SK-N-SH (cell line): ENCODE measurements at regions not wholly inside any gene's neighbourhood (a gene's known extent, or its start where the extent isn't known, plus 50 kb on each side); places are given as distances from the start of the nearest gene placed in this dataset.

ENCODE experiments used
- CTCF ChIA-PET: fragments of 300-600, 350-600 bp; formaldehyde crosslinking; extraction: SDS; loops from one replicate; lab custom pipeline; 2021; lab: Yijun Ruan, JAX
- POLR2A ChIA-PET: fragments of 350-600 bp; sonication (Branson Sonifier 250); formaldehyde crosslinking; extraction: SDS; loops from one replicate; lab custom pipeline; 2020; ENCODE audit warnings: antibody characterized with exemption, inconsistent platforms; lab: Yijun Ruan, JAX
- DNase-seq: peaks from one replicate; pipeline ENCODE4 v3.0.0; 2012
- H2AFZ ChIP-seq: fragments of 200-600 bp; sonication (generic); 2 replicates; pipeline ENCODE4 v1.8.1; 2016; ENCODE audit warnings: antibody characterized with exemption, mild to moderate bottlenecking, low read depth
- H3F3A ChIP-seq: fragments of 200-600 bp; sonication (generic); replicated peaks from 2 replicates; pipeline ENCODE3; 2016; ENCODE audit warnings: antibody characterized with exemption, mild to moderate bottlenecking; ENCODE audit not compliant: insufficient read depth
- H3K27ac ChIP-seq, 2 experiments: fragments of 200-500 bp in 1 of 2; fragments of 200-600 bp in 1 of 2; sonication (Bioruptor generic) in 1 of 2; sonication (generic), shearing (Covaris generic) in 1 of 2; 2 replicates each; pipeline versions ENCODE4 v1.5.1 to v1.6.1; 2014 to 2016; ENCODE audit warnings: low read depth in 2 of 2, inconsistent platforms in 1 of 2, low read length in 1 of 2, mild to moderate bottlenecking in 1 of 2, mixed read lengths in 1 of 2
- H3K27me3 ChIP-seq: fragments of 200-600 bp; sonication (generic), shearing (Covaris generic); 2 replicates; pipeline ENCODE4 v1.6.1; 2016; ENCODE audit warnings: mixed run types; ENCODE audit not compliant: insufficient read depth
- H3K36me3 ChIP-seq, 2 experiments: fragments of 200-500 bp in 1 of 2; fragments of 200-600 bp in 1 of 2; sonication (Bioruptor generic) in 1 of 2; sonication (generic) in 1 of 2; replicated peaks in 1 of 2; 2 replicates each; pipeline versions ENCODE3 to v1.5.1; 2014 to 2016; ENCODE audit warnings: low read length in 1 of 2, mild to moderate bottlenecking in 1 of 2; ENCODE audit not compliant: insufficient read depth in 2 of 2, control insufficient read depth in 1 of 2
- H3K4me1 ChIP-seq, 2 experiments: fragments of 200-500 bp in 1 of 2; fragments of 200-600 bp in 1 of 2; sonication (Bioruptor generic) in 1 of 2; sonication (generic), shearing (Covaris generic) in 1 of 2; 2 replicates each; pipeline versions ENCODE4 v1.5.1 to v1.6.1; 2014 to 2016; ENCODE audit warnings: low read depth in 1 of 2, low read length in 1 of 2, mixed run types in 1 of 2; ENCODE audit not compliant: insufficient read depth in 2 of 2, control insufficient read depth in 1 of 2
- H3K4me2 ChIP-seq: fragments of 200-600 bp; sonication (generic), shearing (Covaris generic); 2 replicates; pipeline ENCODE4 v1.6.1; 2017; ENCODE audit warnings: mixed run types
- H3K4me3 ChIP-seq, 2 experiments: fragments of 200-500 bp in 1 of 2; fragments of 200-600 bp in 1 of 2; sonication (Bioruptor generic) in 1 of 2; sonication (generic), shearing (Covaris generic) in 1 of 2; 2 replicates each; pipeline versions ENCODE4 v1.5.1 to v1.8.1; 2014 to 2016; ENCODE audit warnings: low read depth in 2 of 2, inconsistent platforms in 1 of 2, low read length in 1 of 2, mild to moderate bottlenecking in 1 of 2, mixed read lengths in 1 of 2, moderate library complexity in 1 of 2
- H3K79me2 ChIP-seq: fragments of 200-600 bp; sonication (generic); 2 replicates; pipeline ENCODE4 v1.8.1; 2017; ENCODE audit warnings: mild to moderate bottlenecking; ENCODE audit not compliant: insufficient read depth
- H3K9ac ChIP-seq: fragments of 200-600 bp; sonication (generic); 2 replicates; pipeline ENCODE4 v1.6.1; 2017; ENCODE audit warnings: mixed run types
- H3K9me2 ChIP-seq: fragments of 200-600 bp; sonication (generic); 2 replicates; pipeline ENCODE4 v1.6.1; 2017; ENCODE audit warnings: mixed run types
- H3K9me3 ChIP-seq: fragments of 200-600 bp; sonication (generic); 2 replicates; pipeline ENCODE4 v1.6.1; 2017; ENCODE audit warnings: mixed run types, mild to moderate bottlenecking, moderate library complexity
- H4K20me1 ChIP-seq: fragments of 200-600 bp; sonication (generic); 2 replicates; pipeline ENCODE4 v1.6.1; 2017; ENCODE audit warnings: mild to moderate bottlenecking, mixed run types; ENCODE audit not compliant: insufficient read depth
- CHD2 ChIP-seq: fragments of 150-350 bp; IDR thresholded peaks from 2 replicates; pipeline ENCODE4 v1.6.1; 2018; ENCODE audit warnings: low read length; ENCODE audit not compliant: partially characterized antibody
- EP300 ChIP-seq, 2 experiments: IDR thresholded peaks; 2 replicates each; pipeline versions ENCODE4 v1.4.0 to v1.6.1; 2012; ENCODE audit warnings: borderline replicate concordance in 1 of 2, low read depth in 1 of 2, low read length in 1 of 2
- EZH2phosphoT487 ChIP-seq: fragments of 200-600 bp; sonication (generic); IDR thresholded peaks from 2 replicates; pipeline ENCODE4 v1.6.1; 2017; ENCODE audit warnings: low read depth, mixed run types, mild to moderate bottlenecking, antibody characterized with exemption, moderate library complexity, borderline replicate concordance
- FOSL2 ChIP-seq: IDR thresholded peaks from 2 replicates; pipeline ENCODE4 v1.4.0; 2012; ENCODE audit warnings: low read depth, mild to moderate bottlenecking, moderate library complexity, borderline replicate concordance
- FOXJ3 ChIP-seq: sonication (generic); formaldehyde crosslinking; IDR thresholded peaks from 2 replicates; pipeline ENCODE4 v1.5.1; 2020; ENCODE audit warnings: mild to moderate bottlenecking, missing genetic modification reagents
- FOXM1 ChIP-seq: IDR thresholded peaks from 2 replicates; pipeline ENCODE4 v1.4.0; 2012; ENCODE audit warnings: low read depth, mild to moderate bottlenecking
- GABPA ChIP-seq: IDR thresholded peaks from 2 replicates; pipeline ENCODE4 v1.4.0; 2012; ENCODE audit warnings: low read depth, mild to moderate bottlenecking
- GATA2 ChIP-seq: sonication (generic); formaldehyde crosslinking; IDR thresholded peaks from 2 replicates; pipeline ENCODE4 v1.5.0; 2020; ENCODE audit warnings: mild to moderate bottlenecking, missing genetic modification reagents
- IRF3 ChIP-seq: fragments of 150-350 bp; IDR thresholded peaks from 2 replicates; pipeline ENCODE4 v1.6.1; 2016; ENCODE audit warnings: mild to moderate bottlenecking, low read depth, low read length
- MAX ChIP-seq: IDR thresholded peaks from 2 replicates; pipeline ENCODE4 v1.4.0; 2012; ENCODE audit warnings: low read depth
- MEF2A ChIP-seq: IDR thresholded peaks from 2 replicates; pipeline ENCODE4 v1.4.0; 2012; ENCODE audit warnings: low read depth, borderline replicate concordance
- MXI1 ChIP-seq: IDR thresholded peaks from 2 replicates; pipeline ENCODE4 v1.6.1; 2012; ENCODE audit warnings: mild to moderate bottlenecking, low read depth, low read length, improper control_type of control experiment
- NFIC ChIP-seq: IDR thresholded peaks from 2 replicates; pipeline ENCODE4 v1.4.0; 2012; ENCODE audit warnings: borderline replicate concordance
- RAD21 ChIP-seq: IDR thresholded peaks from 2 replicates; pipeline ENCODE4 v1.6.1; 2012; ENCODE audit warnings: mild to moderate bottlenecking, low read length
- RFX5 ChIP-seq: IDR thresholded peaks from 2 replicates; pipeline ENCODE4 v1.6.1; 2012; ENCODE audit warnings: mild to moderate bottlenecking, improper control_type of control experiment, low read length
- TCF12 ChIP-seq: IDR thresholded peaks from 2 replicates; pipeline ENCODE4 v1.4.0; 2012
- ZBTB33 ChIP-seq: IDR thresholded peaks from 2 replicates; pipeline ENCODE4 v1.4.0; 2012; ENCODE audit warnings: low read depth, borderline replicate concordance
- WGBS: methylation state at CpG from one replicate; pipeline ENCODE4 v1.1.6; 2017; ENCODE audit warnings: low lambda C conversion rate; 5-methylcytosine and 5-hydroxymethylcytosine counted together

- TF ChIP-seq ZBTB33 (no peak), CHD2 (no peak), FOSL2 (no peak), MEF2A (no peak), FOXM1 (no peak), EZH2phosphoT487 (no peak), TCF12 (no peak), RAD21 (no peak), FOXJ3 (no peak), EP300 (IDR thresholded peaks at IDR 0.05; ENCODE audit: borderline replicate concordance in 1 of 2, low read depth in 1 of 2, low read length in 1 of 2) (no peak)
Measured at GRCh38 chr22:27250418-27250817, 551.1 kb downstream of the MN1 start (continued).

GRCh38 chr22:27250886-27251285, 550.7 kb downstream of the MN1 start:
- H3K4me2 ChIP-seq = no peak overlapping the region
- no peak overlapping the region for H3K4me3 ChIP-seq
- no peaks in the 10 kb centered on the region for H3F3A ChIP-seq
- no peak overlapping the region for H2AFZ ChIP-seq
- TF ChIP-seq RFX5 (no peak), EZH2phosphoT487 (no peak), MXI1 (no peak), EP300 (IDR thresholded peaks at IDR 0.05; ENCODE audit: borderline replicate concordance in 1 of 2, low read depth in 1 of 2, low read length in 1 of 2) (no peak), GABPA (no peak), MAX (no peak), RAD21 (no peak), NFIC (no peak), GATA2 (CRISPR knock-in tag) (no peak), IRF3 (no peak)
- H3K9ac ChIP-seq = no peak overlapping the region
- H4K20me1 ChIP-seq = no peaks in the 10 kb centered on the region
- no peaks in the 10 kb centered on the region for H3K9me2 ChIP-seq
- H3K27ac ChIP-seq = no peak overlapping the region
- no peaks in the 10 kb centered on the region for H3K79me2 ChIP-seq
- H3K9me3 ChIP-seq = no peaks in the 10 kb centered on the region
- CTCF ChIA-PET = interaction anchor here (0.8 to 1.3 kb wide), 2 partner anchors 12 to 47 kb away, joined by 4 read pairs; no protein-coding TSS in a partner anchor
- no peak for DNase-seq
- H3K36me3 ChIP-seq = no peaks in the 10 kb centered on the region
- 64% methylated on average over 5 of the region's 5 CpGs for WGBS
- peaks cover 0 to 3% of the 10 kb centered on the region in 2 experiments; a peak in 1 of 4 replicates for H3K4me1 ChIP-seq
- no peaks in the 10 kb centered on the region for H3K27me3 ChIP-seq
- POLR2A ChIA-PET = no interaction called here
